HL-60 (cell line): ENCODE measurements at regions not wholly inside any gene's neighbourhood (a gene's known extent, or its start where the extent isn't known, plus 50 kb on each side); places are given as distances from the start of the nearest gene placed in this dataset.

ENCODE experiments used
- GABPA ChIP-seq: IDR thresholded peaks from 2 replicates; pipeline ENCODE4 v1.6.1; 2012; ENCODE audit warnings: low read depth
- POLR2AphosphoS5 ChIP-seq: IDR thresholded peaks from 2 replicates; pipeline ENCODE4 v1.6.1; 2012; ENCODE audit warnings: low read depth
- REST ChIP-seq: IDR thresholded peaks from 2 replicates; pipeline ENCODE4 v1.6.1; 2012; ENCODE audit warnings: low read depth; ENCODE audit not compliant: insufficient replicate concordance
- TF ChIP-seq, protein P1 (sequence below): IDR thresholded peaks from one replicate; pipeline ENCODE4 v1.5.1; 2011; ENCODE audit warnings: low read length, control low read depth, inconsistent platforms; ENCODE audit not compliant: insufficient read depth

GRCh38 chr11:30116512-30116911 lies 99.7 kb upstream of the KCNA4 start:
- TF ChIP-seq REST (no peak), POLR2AphosphoS5 (no peak), GABPA (no peak)
- TF ChIP-seq, protein P1, sequence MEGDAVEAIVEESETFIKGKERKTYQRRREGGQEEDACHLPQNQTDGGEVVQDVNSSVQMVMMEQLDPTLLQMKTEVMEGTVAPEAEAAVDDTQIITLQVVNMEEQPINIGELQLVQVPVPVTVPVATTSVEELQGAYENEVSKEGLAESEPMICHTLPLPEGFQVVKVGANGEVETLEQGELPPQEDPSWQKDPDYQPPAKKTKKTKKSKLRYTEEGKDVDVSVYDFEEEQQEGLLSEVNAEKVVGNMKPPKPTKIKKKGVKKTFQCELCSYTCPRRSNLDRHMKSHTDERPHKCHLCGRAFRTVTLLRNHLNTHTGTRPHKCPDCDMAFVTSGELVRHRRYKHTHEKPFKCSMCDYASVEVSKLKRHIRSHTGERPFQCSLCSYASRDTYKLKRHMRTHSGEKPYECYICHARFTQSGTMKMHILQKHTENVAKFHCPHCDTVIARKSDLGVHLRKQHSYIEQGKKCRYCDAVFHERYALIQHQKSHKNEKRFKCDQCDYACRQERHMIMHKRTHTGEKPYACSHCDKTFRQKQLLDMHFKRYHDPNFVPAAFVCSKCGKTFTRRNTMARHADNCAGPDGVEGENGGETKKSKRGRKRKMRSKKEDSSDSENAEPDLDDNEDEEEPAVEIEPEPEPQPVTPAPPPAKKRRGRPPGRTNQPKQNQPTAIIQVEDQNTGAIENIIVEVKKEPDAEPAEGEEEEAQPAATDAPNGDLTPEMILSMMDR: no peak
